K562 (cell line): ENCODE measurements at regions not wholly inside any gene's neighbourhood (a gene's known extent, or its start where the extent isn't known, plus 50 kb on each side); places are given as distances from the start of the nearest gene placed in this dataset.

Source experiments
- ATAC-seq: fragments of 200-7000 bp; cut with Tn5 transposase; 3 replicates; pipeline ENCODE4 v1.9.1; 2020; ENCODE audit warnings: moderate library complexity
- BruUV-seq: library from RNA; stranded (reverse); fragments of 400-500 nt; replicated peaks from 2 replicates; lab custom pipeline; 2021; lab: Mats Ljungman, UMichigan
- CTCF ChIA-PET: fragments of 300-600 bp; formaldehyde crosslinking; extraction: SDS; loops from one replicate; lab custom pipeline; 2021; ENCODE audit warnings: low intra/inter-chr PET ratio; lab: Yijun Ruan, JAX
- POLR2A ChIA-PET: fragments of 300-600, 350-650 bp; sonication (Branson Sonifier 250); formaldehyde crosslinking; extraction: SDS; loops from one replicate; lab custom pipeline; 2021; ENCODE audit warnings: antibody characterized with exemption, inconsistent platforms; lab: Yijun Ruan, JAX
- DNase-seq, 4 experiments: peaks; one replicate each; pipeline versions ENCODE4 v3.0.0 to v3.0.0-alpha.2; 2011 to 2018; ENCODE audit warnings: low spot score in 3 of 4, mixed read lengths in 3 of 4; ENCODE audit errors: extremely low read depth in 1 of 4
- FAIRE-seq: peaks from 2 replicates; lab custom pipeline; 2011; peaks lifted over from hg19 to GRCh38; lab: Jason Lieb, UNC
- H2AFZ ChIP-seq: 2 replicates; pipeline ENCODE4 v1.6.0; 2011; ENCODE audit warnings: low read depth, low read length, control low read depth, inconsistent platforms
- H3K27ac ChIP-seq: fragments of 200-600 bp; 3 replicates; pipeline ENCODE4 v1.8.0; 2011; ENCODE audit warnings: low read depth, mild to moderate bottlenecking, control low read depth, inconsistent platforms, low read length, moderate library complexity, mixed read lengths; ENCODE audit errors: extremely low read depth
- H3K27me3 ChIP-seq, 2 experiments: fragments of 300-600 bp in 1 of 2; 2 replicates in 1 of 2; 3 replicates in 1 of 2; pipeline versions ENCODE4 v1.6.0 to v1.8.0; 2011; ENCODE audit warnings: inconsistent platforms in 2 of 2, low read length in 2 of 2, mild to moderate bottlenecking in 1 of 2, mixed read lengths in 1 of 2, moderate library complexity in 1 of 2; ENCODE audit not compliant: control insufficient read depth in 2 of 2, insufficient read depth in 2 of 2
- H3K36me3 ChIP-seq: fragments of 300-600 bp; 3 replicates; pipeline ENCODE4 v1.8.0; 2011; ENCODE audit warnings: mild to moderate bottlenecking, low read length, inconsistent platforms; ENCODE audit not compliant: control insufficient read depth, insufficient read depth
- H3K4me1 ChIP-seq, 2 experiments: fragments of 200-600 bp in 1 of 2; replicated peaks in 1 of 2; 2 replicates in 1 of 2; 3 replicates in 1 of 2; pipeline versions ENCODE4 v1.5.1 to v1.8.0; 2011; ENCODE audit warnings: inconsistent platforms in 2 of 2, low read length in 2 of 2, mild to moderate bottlenecking in 1 of 2, mixed read lengths in 1 of 2, moderate library complexity in 1 of 2; ENCODE audit not compliant: control insufficient read depth in 2 of 2, insufficient read depth in 2 of 2
- H3K4me2 ChIP-seq: 2 replicates; pipeline ENCODE4 v1.6.1; 2011; ENCODE audit warnings: low read length, control low read depth, inconsistent platforms, mixed read lengths; ENCODE audit not compliant: insufficient read depth
- H3K4me3 ChIP-seq: fragments of 200-600 bp; sonication (generic), shearing (Covaris generic); 2 replicates; pipeline ENCODE4 v1.5.1; 2016; ENCODE audit warnings: control low read depth, inconsistent platforms
- H3K79me2 ChIP-seq: fragments of 200-600 bp; 3 replicates; pipeline ENCODE4 v1.8.0; 2011; ENCODE audit warnings: low read length, inconsistent platforms; ENCODE audit not compliant: control insufficient read depth, insufficient read depth
- H3K9ac ChIP-seq, 2 experiments: 2 replicates each; pipeline versions ENCODE4 v1.6.0 to v1.6.1; 2011; ENCODE audit warnings: low read depth in 2 of 2, low read length in 2 of 2, control low read depth in 1 of 2, inconsistent platforms in 1 of 2, mild to moderate bottlenecking in 1 of 2, mixed read lengths in 1 of 2; ENCODE audit not compliant: insufficient read depth in 1 of 2
- H3K9me1 ChIP-seq: one replicate; pipeline ENCODE4 v1.6.0; 2011; ENCODE audit warnings: inconsistent platforms, mild to moderate bottlenecking, low read length, moderate library complexity; ENCODE audit not compliant: control insufficient read depth, insufficient read depth
- H3K9me3 ChIP-seq: replicated peaks from 2 replicates; pipeline ENCODE4 v1.5.1; 2011; ENCODE audit warnings: low read depth, low read length, inconsistent platforms; ENCODE audit not compliant: control insufficient read depth, insufficient read depth
- H4K20me1 ChIP-seq: replicated peaks from 2 replicates; pipeline ENCODE4 v1.6.1; 2011; ENCODE audit warnings: low read length, inconsistent platforms, mixed read lengths; ENCODE audit not compliant: control insufficient read depth, insufficient read depth
- ARHGAP35 ChIP-seq: fragments of 450-650 bp; IDR thresholded peaks from 2 replicates; pipeline ENCODE4 v1.6.1; 2018; ENCODE audit not compliant: partially characterized antibody
- ATF4 ChIP-seq: fragments of 450-650 bp; formaldehyde crosslinking; IDR thresholded peaks from 2 replicates; pipeline ENCODE4 v1.4.0; 2022; ENCODE audit warnings: mild to moderate bottlenecking, moderate library complexity
- CC2D1A ChIP-seq: fragments of 450-650 bp; IDR thresholded peaks from 2 replicates; pipeline ENCODE4 v1.6.1; 2017; ENCODE audit warnings: mild to moderate bottlenecking
- EWSR1 ChIP-seq: fragments of 450-650 bp; IDR thresholded peaks from 2 replicates; pipeline ENCODE4 v1.6.1; 2018; ENCODE audit warnings: borderline replicate concordance, mild to moderate bottlenecking, low read depth, moderate library complexity; ENCODE audit not compliant: partially characterized antibody
- FIP1L1 ChIP-seq: fragments of 200-400 bp; formaldehyde crosslinking; IDR thresholded peaks from 2 replicates; pipeline ENCODE4 v1.6.1; 2018; ENCODE audit warnings: mild to moderate bottlenecking, low read depth, low read length; ENCODE audit not compliant: poor library complexity, severe bottlenecking
- HLTF ChIP-seq: fragments of 450-650 bp; IDR thresholded peaks from 2 replicates; pipeline ENCODE4 v1.6.1; 2016
- KAT8 ChIP-seq: fragments of 450-650 bp; IDR thresholded peaks from 2 replicates; pipeline ENCODE4 v1.6.1; 2016; ENCODE audit warnings: low read depth, mild to moderate bottlenecking
- MXD1 ChIP-seq: fragments of 250-450 bp; sonication (Bioruptor Pico); IDR thresholded peaks from 2 replicates; pipeline ENCODE4 v1.8.0; 2021; ENCODE audit warnings: borderline replicate concordance, mild to moderate bottlenecking, moderate library complexity; ENCODE audit not compliant: poor library complexity, severe bottlenecking
- MYC ChIP-seq, 2 experiments: fragments of 250-450 bp in 1 of 2; sonication (Bioruptor Pico) in 1 of 2; IDR thresholded peaks; 2 replicates each; pipeline versions ENCODE4 v1.5.1 to v1.6.1; 2012 to 2021; ENCODE audit warnings: low read depth in 2 of 2, borderline replicate concordance in 1 of 2, improper control_type of control experiment in 1 of 2, low read length in 1 of 2, mild to moderate bottlenecking in 1 of 2, moderate library complexity in 1 of 2
- RFX1 ChIP-seq: fragments of 450-650 bp; IDR thresholded peaks from 2 replicates; pipeline ENCODE4 v1.6.1; 2016; ENCODE audit warnings: mild to moderate bottlenecking, moderate library complexity
- TAF7 ChIP-seq: fragments of 450-650 bp; IDR thresholded peaks from 2 replicates; pipeline ENCODE4 v1.6.1; 2016; ENCODE audit warnings: missing genetic modification characterization, missing compliant biosample characterization
- U2AF2 ChIP-seq: fragments of 200-400 bp; formaldehyde crosslinking; optimal IDR thresholded peaks from 2 replicates; pipeline ENCODE3; 2017; ENCODE audit warnings: low read depth, mild to moderate bottlenecking, low read length
- ZNF140 ChIP-seq: fragments of 250-450 bp; sonication (Bioruptor Pico); IDR thresholded peaks from 2 replicates; pipeline ENCODE4 v1.8.0; 2021; ENCODE audit warnings: moderate library complexity, mild to moderate bottlenecking, inconsistent platforms
- ZNF175 ChIP-seq: fragments of 200-800 bp; sonication (Bioruptor generic); IDR thresholded peaks from 2 replicates; pipeline ENCODE4 v1.6.1; 2016; ENCODE audit warnings: low read depth, mild to moderate bottlenecking, missing genetic modification characterization, missing compliant biosample characterization
- ZNF507 ChIP-seq: conservative IDR thresholded peaks from 2 replicates; pipeline ENCODE4 v1.6.1; 2017; ENCODE audit warnings: missing genetic modification characterization, missing compliant biosample characterization
- ZNF785 ChIP-seq: fragments of 250-450 bp; sonication (Bioruptor Pico); IDR thresholded peaks from 2 replicates; pipeline ENCODE4 v1.4.0; 2020; ENCODE audit warnings: mild to moderate bottlenecking
- WGBS: fragments of 100-300 bp; shearing (Covaris generic); methylation state at CpG from one replicate; pipeline ENCODE4 v1.1.6; 2016; ENCODE audit warnings: low coverage, mixed read lengths; ENCODE audit not compliant: insufficient coverage; ENCODE audit errors: missing lambda C conversion rate; 5-methylcytosine and 5-hydroxymethylcytosine counted together
- in situ Hi-C: fragments of 300-500 bp; cut with MboI; formaldehyde crosslinking; loops from 4 replicates; pipeline ENCODE4 v1.15.0; 2018; ENCODE audit warnings: inconsistent platforms, mixed read lengths
- intact Hi-C: fragments of 100-400 bp; cut with micrococcal nuclease; formaldehyde crosslinking; loops from 2 replicates; pipeline ENCODE4 v1.14.2; 2022

GRCh38 chr18:67875944-67876343, 359.4 kb upstream of the DSEL start:
- Histone ChIP-seq H3K4me1 (no peaks in the 10 kb centered on the region), H3K9me1 (no peaks in the 10 kb centered on the region), H3K4me2 (no peak overlapping the region), H3K27ac (no peak overlapping the region), H3K36me3 (no peaks in the 10 kb centered on the region), H4K20me1 (no peaks in the 10 kb centered on the region), H3K9ac (no peak overlapping the region), H3K27me3 (no peaks in the 10 kb centered on the region), H3K79me2 (no peaks in the 10 kb centered on the region), H2AFZ (no peak overlapping the region), H3K4me3 (no peak overlapping the region), H3K9me3 (no peaks in the 10 kb centered on the region)
- ChIA-PET POLR2A (no interaction called here), CTCF (no interaction called here)
- FAIRE-seq: no peak
- ATAC-seq: no peak
- intact Hi-C loops: no loop called here
- TF ChIP-seq ZNF140 (CRISPR knock-in tag) (no peak), RFX1 (no peak), EWSR1 (no peak), FIP1L1 (no peak), ZNF785 (CRISPR knock-in tag) (no peak), ZNF507 (tag) (no peak), MYC (IDR thresholded peaks at IDR 0.05; ENCODE audit: low read depth, low read length) (no peak), MYC (CRISPR knock-in tag; IDR thresholded peaks at IDR 0.05; ENCODE audit: borderline replicate concordance, low read depth) (no peak)
- DNase-seq: no peak
- in situ Hi-C loops: no loop called here
- 11% methylated on average over 1 of the region's 1 CpG for WGBS
- BruUV-seq: no TSS peak

- Histone ChIP-seq H3K27me3 (no peaks in the 10 kb centered on the region), H3K79me2 (no peaks in the 10 kb centered on the region), H3K36me3 (no peaks in the 10 kb centered on the region), H2AFZ (no peak overlapping the region), H3K27ac (no peak overlapping the region), H3K9ac (no peak overlapping the region), H4K20me1 (no peaks in the 10 kb centered on the region), H3K9me3 (no peaks in the 10 kb centered on the region), H3K9me1 (no peaks in the 10 kb centered on the region), H3K4me2 (no peak overlapping the region), H3K4me1 (no peaks in the 10 kb centered on the region), H3K4me3 (no peak overlapping the region)
- DNase-seq (no peak), FAIRE-seq (no peak), ATAC-seq (no peak)
- ChIA-PET CTCF (no interaction called here), POLR2A (no interaction called here)
- in situ Hi-C loops (no loop called here), intact Hi-C loops (no loop called here)
- WGBS: 0% methylated on average over 1 of the region's 1 CpG
- no TSS peak for BruUV-seq
- TF ChIP-seq MXD1 (CRISPR knock-in tag) (no peak), TAF7 (tag) (no peak), KAT8 (no peak), U2AF2 (no peak), ARHGAP35 (no peak), ATF4 (CRISPR knock-in tag) (no peak), CC2D1A (no peak), ZNF175 (CRISPR knock-in tag) (no peak), HLTF (no peak)
These were observed 358.5 kb upstream of the DSEL start for GRCh38 chr18:67875060-67875459.
